Smooth muscle cell (in vitro differentiated cells): ENCODE measurements at regions not wholly inside any gene's neighbourhood (a gene's known extent, or its start where the extent isn't known, plus 50 kb on each side); places are given as distances from the start of the nearest gene placed in this dataset.

Experiments used
- DNase-seq: peaks from one replicate; lab custom pipeline; 2025; ENCODE audit not compliant: unreplicated experiment; lab: John Stamatoyannopoulos, UW
- H2AFZ ChIP-seq: fragments of 200-600 bp; sonication (generic); 2 replicates; pipeline ENCODE4 v1.6.0; 2016; ENCODE audit warnings: antibody characterized with exemption, low read depth, mild to moderate bottlenecking
- H3F3A ChIP-seq: fragments of 200-600 bp; sonication (generic); 2 replicates; pipeline ENCODE4 v1.6.0; 2017; ENCODE audit warnings: antibody characterized with exemption, low read depth
- H3K27ac ChIP-seq: fragments of 200-600 bp; sonication (generic); 2 replicates; pipeline ENCODE4 v1.5.1; 2016; ENCODE audit warnings: low read depth, mild to moderate bottlenecking
- H3K27me3 ChIP-seq: fragments of 200-600 bp; sonication (generic); 2 replicates; pipeline ENCODE4 v1.6.1; 2016; ENCODE audit warnings: low read depth, mild to moderate bottlenecking
- H3K36me3 ChIP-seq: fragments of 200-600 bp; sonication (generic); 2 replicates; pipeline ENCODE4 v1.5.1; 2016; ENCODE audit warnings: low read depth
- H3K4me1 ChIP-seq: fragments of 200-600 bp; sonication (generic); 2 replicates; pipeline ENCODE4 v1.5.1; 2016; ENCODE audit warnings: low read depth
- H3K4me2 ChIP-seq: fragments of 200-600 bp; sonication (generic); 2 replicates; pipeline ENCODE4 v1.6.0; 2016; ENCODE audit warnings: mild to moderate bottlenecking
- H3K4me3 ChIP-seq: fragments of 200-600 bp; sonication (generic); 2 replicates; pipeline ENCODE4 v1.5.1; 2016; ENCODE audit warnings: mild to moderate bottlenecking
- H3K79me2 ChIP-seq: fragments of 200-600 bp; sonication (generic); 2 replicates; pipeline ENCODE4 v1.6.0; 2016; ENCODE audit warnings: low read depth, mild to moderate bottlenecking
- H3K9ac ChIP-seq: fragments of 200-600 bp; sonication (generic); 2 replicates; pipeline ENCODE4 v1.6.0; 2016; ENCODE audit warnings: low read depth
- H3K9me3 ChIP-seq: fragments of 200-600 bp; sonication (generic); replicated peaks from 2 replicates; pipeline ENCODE4 v1.5.1; 2016; ENCODE audit warnings: low read depth
- H4K20me1 ChIP-seq: fragments of 200-600 bp; sonication (generic); 2 replicates; pipeline ENCODE4 v1.6.0; 2016; ENCODE audit warnings: low read depth
- CTCF ChIP-seq: fragments of 200-600 bp; sonication (generic); IDR thresholded peaks from 2 replicates; pipeline ENCODE4 v1.5.1; 2017; ENCODE audit warnings: borderline replicate concordance, mild to moderate bottlenecking, antibody characterized with exemption; ENCODE audit not compliant: insufficient read depth, poor library complexity, severe bottlenecking
- WGBS: methylation state at CpG from one replicate; pipeline ENCODE4 v1.1.7; 2016; ENCODE audit warnings: low lambda C conversion rate; 5-methylcytosine and 5-hydroxymethylcytosine counted together

GRCh38 chr4:177201614-177202013, 108.1 kb upstream of the NEIL3 start:
- H3K36me3 ChIP-seq = no peaks in the 10 kb centered on the region
- DNase-seq = no peak
- no peak overlapping the region for H3K4me2 ChIP-seq
- H3K27ac ChIP-seq = no peak overlapping the region
- peak overlapping the region; percentile 39 for H2AFZ ChIP-seq
- H4K20me1 ChIP-seq = no peaks in the 10 kb centered on the region
- H3K9ac ChIP-seq = no peak overlapping the region
- no peaks in the 10 kb centered on the region for H3F3A ChIP-seq
- H3K4me1 ChIP-seq = no peaks in the 10 kb centered on the region
- no peak overlapping the region for H3K4me3 ChIP-seq
- TF ChIP-seq CTCF = no peak
- H3K79me2 ChIP-seq = no peaks in the 10 kb centered on the region
- no peaks in the 10 kb centered on the region for H3K9me3 ChIP-seq
- H3K27me3 ChIP-seq = no peaks in the 10 kb centered on the region
- 37% methylated on average over 1 of the region's 1 CpG for WGBS

GRCh38 chr4:177204126-177204525, 105.5 kb upstream of the NEIL3 start:
- Histone ChIP-seq H3K9me3 (no peaks in the 10 kb centered on the region), H3K27me3 (no peaks in the 10 kb centered on the region), H4K20me1 (no peaks in the 10 kb centered on the region), H3K36me3 (no peaks in the 10 kb centered on the region), H3K79me2 (no peaks in the 10 kb centered on the region), H3K27ac (no peak overlapping the region), H3K4me3 (no peak overlapping the region), H2AFZ (no peak overlapping the region), H3K9ac (no peak overlapping the region), H3K4me1 (no peaks in the 10 kb centered on the region), H3F3A (no peaks in the 10 kb centered on the region), H3K4me2 (no peak overlapping the region)
- WGBS = 41% methylated on average over 2 of the region's 2 CpGs
- DNase-seq = no peak
- TF ChIP-seq CTCF = no peak

GRCh38 chr4:177214935-177215334, 94.7 kb upstream of the NEIL3 start:
- Histone ChIP-seq H3K4me2 (no peak overlapping the region), H2AFZ (no peak overlapping the region), H3K9ac (no peak overlapping the region), H3K4me1 (no peaks in the 10 kb centered on the region), H4K20me1 (no peaks in the 10 kb centered on the region), H3K4me3 (no peak overlapping the region), H3F3A (no peaks in the 10 kb centered on the region), H3K79me2 (no peaks in the 10 kb centered on the region), H3K36me3 (no peaks in the 10 kb centered on the region), H3K9me3 (no peaks in the 10 kb centered on the region), H3K27ac (no peak overlapping the region), H3K27me3 (no peaks in the 10 kb centered on the region)
- DNase-seq = no peak
- TF ChIP-seq CTCF = no peak
- 90% methylated on average over 5 of the region's 5 CpGs for WGBS

- no peak for DNase-seq
- no peak for TF ChIP-seq CTCF
- Histone ChIP-seq H3K27ac (no peak overlapping the region), H3K4me3 (no peak overlapping the region), H3K4me1 (no peaks in the 10 kb centered on the region), H2AFZ (no peak overlapping the region), H3K9ac (no peak overlapping the region), H3F3A (no peaks in the 10 kb centered on the region), H4K20me1 (no peaks in the 10 kb centered on the region), H3K9me3 (no peaks in the 10 kb centered on the region), H3K79me2 (no peaks in the 10 kb centered on the region), H3K4me2 (no peak overlapping the region), H3K36me3 (no peaks in the 10 kb centered on the region), H3K27me3 (no peaks in the 10 kb centered on the region)
- WGBS = 77% methylated on average over 4 of the region's 4 CpGs
Measured at GRCh38 chr4:177220376-177220775, 89.3 kb upstream of the NEIL3 start.
